Mesendoderm (in vitro differentiated cells): ENCODE measurements at regions not wholly inside any gene's neighbourhood (a gene's known extent, or its start where the extent isn't known, plus 50 kb on each side); places are given as distances from the start of the nearest gene placed in this dataset.

Experiments
- DNase-seq: peaks from one replicate; pipeline ENCODE4 v3.0.0; 2013
- H2AK5ac ChIP-seq: 2 replicates; pipeline ENCODE4 v1.6.1; 2013; ENCODE audit warnings: low read length, inconsistent platforms
- H2BK120ac ChIP-seq: 2 replicates; pipeline ENCODE4 v1.6.1; 2013; ENCODE audit warnings: low read depth, mild to moderate bottlenecking, low read length, moderate library complexity, mixed read lengths
- H2BK15ac ChIP-seq: replicated peaks from 2 replicates; pipeline ENCODE4 v1.6.1; 2013; ENCODE audit warnings: low read depth, mild to moderate bottlenecking, moderate library complexity
- H2BK5ac ChIP-seq: 2 replicates; pipeline ENCODE4 v1.6.1; 2013; ENCODE audit warnings: low read length, inconsistent platforms
- H3K18ac ChIP-seq: 2 replicates; pipeline ENCODE4 v1.6.1; 2013; ENCODE audit warnings: mild to moderate bottlenecking, low read length, mixed read lengths
- H3K23ac ChIP-seq: one replicate; pipeline ENCODE4 v1.6.1; 2013; ENCODE audit warnings: low read length
- H3K27ac ChIP-seq: 2 replicates; pipeline ENCODE4 v1.5.1; 2013; ENCODE audit warnings: low read depth, mild to moderate bottlenecking, inconsistent platforms, low read length, moderate library complexity
- H3K27me3 ChIP-seq: 2 replicates; pipeline ENCODE4 v1.6.1; 2013; ENCODE audit warnings: low read length, control low read depth, mild to moderate bottlenecking, inconsistent platforms; ENCODE audit not compliant: insufficient read depth, poor library complexity
- H3K36me3 ChIP-seq: 2 replicates; pipeline ENCODE4 v1.6.1; 2013; ENCODE audit warnings: low read length, inconsistent platforms; ENCODE audit not compliant: control insufficient read depth, insufficient read depth
- H3K4ac ChIP-seq: one replicate; pipeline ENCODE4 v1.6.1; 2013; ENCODE audit warnings: low read depth, mild to moderate bottlenecking, low read length, moderate library complexity
- H3K4me1 ChIP-seq: 2 replicates; pipeline ENCODE4 v1.6.1; 2013; ENCODE audit warnings: low read depth, low read length, inconsistent platforms; ENCODE audit not compliant: control insufficient read depth
- H3K4me2 ChIP-seq: 2 replicates; pipeline ENCODE4 v1.6.1; 2013; ENCODE audit warnings: low read length
- H3K4me3 ChIP-seq: 2 replicates; pipeline ENCODE4 v1.5.1; 2013; ENCODE audit warnings: mild to moderate bottlenecking, low read length
- H3K56ac ChIP-seq: one replicate; pipeline ENCODE4 v1.6.1; 2013; ENCODE audit warnings: low read length
- H3K79me1 ChIP-seq: 2 replicates; pipeline ENCODE4 v1.6.1; 2013; ENCODE audit warnings: low read length, inconsistent platforms
- H3K79me2 ChIP-seq: 2 replicates; pipeline ENCODE4 v1.6.1; 2013; ENCODE audit warnings: mild to moderate bottlenecking, low read length; ENCODE audit not compliant: control insufficient read depth, insufficient read depth
- H3K9ac ChIP-seq: 2 replicates; pipeline ENCODE4 v1.6.1; 2013; ENCODE audit warnings: low read length, inconsistent platforms
- H4K5ac ChIP-seq: one replicate; pipeline ENCODE4 v1.6.1; 2013; ENCODE audit warnings: low read length
- H4K8ac ChIP-seq: one replicate; pipeline ENCODE4 v1.6.1; 2013; ENCODE audit warnings: low read depth, mild to moderate bottlenecking, control low read depth, low read length, moderate library complexity
- WGBS: extraction: QIAGEN DNeasy Blood & Tissue Kit; methylation state at CpG from one replicate; pipeline ENCODE4 v1.1.7; 2013; ENCODE audit warnings: low lambda C conversion rate, missing lambda C conversion rate; ENCODE audit not compliant: insufficient coverage; ENCODE audit errors: extremely low coverage; 5-methylcytosine and 5-hydroxymethylcytosine counted together

GRCh38 chr17:37847811-37848331 lies 76.3 kb upstream of the TBC1D3K start:
- H3K4me2 ChIP-seq, result no peak overlapping the region
- no peak overlapping the region for H2AK5ac ChIP-seq
- H2BK15ac ChIP-seq, result no peak overlapping the region
- no peak overlapping the region for H2BK120ac ChIP-seq
- H3K4me1 ChIP-seq, result no peaks in the 10 kb centered on the region
- H4K8ac ChIP-seq, result no peak overlapping the region
- no peak overlapping the region for H3K56ac ChIP-seq
- H3K4ac ChIP-seq, result no peak overlapping the region
- no peak overlapping the region for H3K18ac ChIP-seq
- H3K23ac ChIP-seq, result no peak overlapping the region
- H3K4me3 ChIP-seq, result no peak overlapping the region
- no peaks in the 10 kb centered on the region for H3K79me2 ChIP-seq
- WGBS, result no CpG with 5 or more reads among the region's 12 CpGs
- H4K5ac ChIP-seq, result no peak overlapping the region
- no peak overlapping the region for H2BK5ac ChIP-seq
- no peaks in the 10 kb centered on the region for H3K36me3 ChIP-seq
- DNase-seq, result no peak
- H3K79me1 ChIP-seq, result no peaks in the 10 kb centered on the region
- H3K27me3 ChIP-seq, result no peaks in the 10 kb centered on the region
- no peak overlapping the region for H3K9ac ChIP-seq
- H3K27ac ChIP-seq, result no peak overlapping the region

GRCh38 chr17:37847102-37847501 lies 77.1 kb upstream of the TBC1D3K start:
- Histone ChIP-seq H2AK5ac (no peak overlapping the region), H3K9ac (no peak overlapping the region), H3K4me2 (no peak overlapping the region), H4K5ac (no peak overlapping the region), H2BK5ac (no peak overlapping the region), H3K4ac (no peak overlapping the region), H2BK15ac (no peak overlapping the region), H3K27me3 (no peaks in the 10 kb centered on the region), H3K27ac (no peak overlapping the region), H3K56ac (no peak overlapping the region), H3K79me1 (no peaks in the 10 kb centered on the region), H3K23ac (no peak overlapping the region), H2BK120ac (no peak overlapping the region), H3K18ac (no peak overlapping the region), H3K4me3 (no peak overlapping the region), H3K79me2 (no peaks in the 10 kb centered on the region), H3K36me3 (no peaks in the 10 kb centered on the region), H4K8ac (no peak overlapping the region), H3K4me1 (no peaks in the 10 kb centered on the region)
- WGBS, result no CpG with 5 or more reads among the region's 7 CpGs
- no peak for DNase-seq

- Histone ChIP-seq H3K4me1 (no peaks in the 10 kb centered on the region), H2BK5ac (no peak overlapping the region), H3K9ac (no peak overlapping the region), H3K23ac (no peak overlapping the region), H3K27me3 (no peaks in the 10 kb centered on the region), H4K5ac (no peak overlapping the region), H3K79me1 (no peaks in the 10 kb centered on the region), H3K79me2 (no peaks in the 10 kb centered on the region), H3K56ac (no peak overlapping the region), H2BK120ac (no peak overlapping the region), H3K27ac (no peak overlapping the region), H3K4ac (no peak overlapping the region), H2BK15ac (no peak overlapping the region), H3K4me3 (no peak overlapping the region), H4K8ac (no peak overlapping the region), H2AK5ac (no peak overlapping the region), H3K18ac (no peak overlapping the region), H3K4me2 (no peak overlapping the region), H3K36me3 (no peaks in the 10 kb centered on the region)
- DNase-seq, result no peak
- WGBS, result no CpG with 5 or more reads among the region's 15 CpGs
These were observed 79.3 kb upstream of the TBC1D3K start for GRCh38 chr17:37844977-37845293.

- H3K36me3 ChIP-seq, result no peaks in the 10 kb centered on the region
These were observed 79.8 kb upstream of the TBC1D3K start for GRCh38 chr17:37844158-37844976.

GRCh38 chr17:37842401-37842800 lies 81.8 kb upstream of the TBC1D3K start:
- Histone ChIP-seq H2BK15ac (no peak overlapping the region), H3K79me1 (no peaks in the 10 kb centered on the region), H2BK120ac (no peak overlapping the region), H3K4me1 (no peaks in the 10 kb centered on the region), H3K23ac (no peak overlapping the region), H3K27me3 (no peaks in the 10 kb centered on the region), H2AK5ac (no peak overlapping the region), H3K27ac (no peak overlapping the region), H4K5ac (no peak overlapping the region), H2BK5ac (no peak overlapping the region), H3K4me3 (no peak overlapping the region), H3K36me3 (no peaks in the 10 kb centered on the region), H3K4ac (no peak overlapping the region), H3K79me2 (no peaks in the 10 kb centered on the region), H3K18ac (no peak overlapping the region), H3K9ac (no peak overlapping the region), H4K8ac (no peak overlapping the region), H3K4me2 (no peak overlapping the region), H3K56ac (no peak overlapping the region)
- WGBS, result no CpG with 5 or more reads among the region's 8 CpGs
- DNase-seq, result no peak

More at GRCh38 chr17:37844158-37844976, 79.8 kb upstream of the TBC1D3K start:
- H3K56ac ChIP-seq, result peak overlapping the region; percentile 56
- no peak overlapping the region for H2BK15ac ChIP-seq
- H4K8ac ChIP-seq, result no peak overlapping the region
- H3K27me3 ChIP-seq, result no peaks in the 10 kb centered on the region
- no peak overlapping the region for H2BK5ac ChIP-seq
- H3K4me2 ChIP-seq, result peak overlapping the region; percentile 78
- no peak overlapping the region for H3K27ac ChIP-seq
- H3K4me3 ChIP-seq, result peak overlapping the region; percentile 17
- no peaks in the 10 kb centered on the region for H3K4me1 ChIP-seq
- no peaks in the 10 kb centered on the region for H3K79me1 ChIP-seq
- no peak overlapping the region for H3K4ac ChIP-seq
- no peak overlapping the region for H3K18ac ChIP-seq
- WGBS, result no CpG with 5 or more reads among the region's 29 CpGs
- H3K79me2 ChIP-seq, result no peaks in the 10 kb centered on the region
- no peak overlapping the region for H2AK5ac ChIP-seq
- H3K9ac ChIP-seq, result peak overlapping the region; percentile 40
- no peak overlapping the region for H2BK120ac ChIP-seq
- no peak overlapping the region for H4K5ac ChIP-seq
- peak; percentile 72 for DNase-seq
- H3K23ac ChIP-seq, result no peak overlapping the region

GRCh38 chr17:37841232-37841631 lies 83.0 kb upstream of the TBC1D3K start:
- no peak overlapping the region for H3K56ac ChIP-seq
- no CpG with 5 or more reads among the region's 1 CpG for WGBS
- no peak overlapping the region for H4K8ac ChIP-seq
- no peak overlapping the region for H4K5ac ChIP-seq
- H3K9ac ChIP-seq, result no peak overlapping the region
- DNase-seq, result no peak
- H3K4me3 ChIP-seq, result no peak overlapping the region
- no peak overlapping the region for H3K4ac ChIP-seq
- no peak overlapping the region for H3K4me2 ChIP-seq
- H3K18ac ChIP-seq, result no peak overlapping the region
- H3K23ac ChIP-seq, result no peak overlapping the region
- H2BK120ac ChIP-seq, result no peak overlapping the region
- H2BK15ac ChIP-seq, result no peak overlapping the region
- no peaks in the 10 kb centered on the region for H3K27me3 ChIP-seq
- no peak overlapping the region for H3K27ac ChIP-seq
- no peaks in the 10 kb centered on the region for H3K79me1 ChIP-seq
- no peak overlapping the region for H2BK5ac ChIP-seq
- no peaks in the 10 kb centered on the region for H3K4me1 ChIP-seq
- no peaks in the 10 kb centered on the region for H3K36me3 ChIP-seq
- H3K79me2 ChIP-seq, result no peaks in the 10 kb centered on the region
- no peak overlapping the region for H2AK5ac ChIP-seq
